GM03348 (cell line): ENCODE measurements at regions not wholly inside any gene's neighbourhood (a gene's known extent, or its start where the extent isn't known, plus 50 kb on each side); places are given as distances from the start of the nearest gene placed in this dataset.
"Not testable (repeated sequence)": the region's sequence is repeated elsewhere in the genome, so short reads cannot be mapped to it uniquely, and the experiment has no call there.

ENCODE experiments used
- DNase-seq: peaks from one replicate; pipeline ENCODE4 v3.0.0; 2012; ENCODE audit warnings: low spot score

- DNase-seq = no peak
These were observed 154.7 kb upstream of the ATXN7L3B start for GRCh38 chr12:74382983-74383382.

DNA sequence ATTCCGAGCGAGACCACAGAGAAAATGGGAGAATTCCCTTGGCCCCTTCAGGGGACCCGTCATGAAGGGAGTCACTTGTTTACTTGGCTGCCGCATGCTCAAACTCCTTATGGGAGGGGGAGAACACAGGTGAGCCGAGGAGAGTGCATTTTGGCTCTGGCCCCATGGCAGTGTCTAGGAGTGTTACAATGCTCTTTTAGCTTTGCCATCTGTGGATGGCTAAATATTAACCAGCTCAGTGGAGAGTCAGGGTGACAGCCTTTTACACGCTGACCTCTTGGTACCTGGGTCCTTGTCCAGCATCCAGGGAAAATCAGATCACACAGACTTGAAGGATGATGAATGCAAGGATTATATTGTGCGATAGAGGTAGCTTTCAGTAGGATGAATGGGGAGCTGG is 146.4 kb upstream of the ATXN7L3B start:
- no peak for DNase-seq

- no peak for DNase-seq
These were observed 144.4 kb upstream of the ATXN7L3B start for GRCh38 chr12:74393272-74393671.

GRCh38 chr12:74394647-74395046 is 143.0 kb upstream of the ATXN7L3B start:
- no peak for DNase-seq

DNA sequence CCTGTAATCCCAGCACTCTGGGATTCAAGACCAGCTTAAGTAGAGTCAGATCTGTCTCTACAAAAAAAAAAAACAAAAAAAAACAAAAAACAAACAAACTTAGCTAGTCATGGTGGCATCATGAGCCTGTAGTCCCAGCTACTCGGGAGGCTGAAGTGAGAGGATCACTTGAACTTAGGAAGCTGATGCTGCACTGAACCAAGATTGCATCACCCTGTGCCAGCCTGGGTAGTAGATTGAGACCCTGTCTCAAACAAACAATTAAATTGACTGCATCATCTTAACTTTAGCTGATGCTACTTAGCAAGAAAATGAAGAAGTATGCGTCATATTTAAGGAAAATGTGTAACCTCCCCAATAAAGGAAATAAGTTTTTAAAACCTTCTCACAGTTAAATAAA is 136.6 kb upstream of the ATXN7L3B start:
- no peak for DNase-seq

DNA sequence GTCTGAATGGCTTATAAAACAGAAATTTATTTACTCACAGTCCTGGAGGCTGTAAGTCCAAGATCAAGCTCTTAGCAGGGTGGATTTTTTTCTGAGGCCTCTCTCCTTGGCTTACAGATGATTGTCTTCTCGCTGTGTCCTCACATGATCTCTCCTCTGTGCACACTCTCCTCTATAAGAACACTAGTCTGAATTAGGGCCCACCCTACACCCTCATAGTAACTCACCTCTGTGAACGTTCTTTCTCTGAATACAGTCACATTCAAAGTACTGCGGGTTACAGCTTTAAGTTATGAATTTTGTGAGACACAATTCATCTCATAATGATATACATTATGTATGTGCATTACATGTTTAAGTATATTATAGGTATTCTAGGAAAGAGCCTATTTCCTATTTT is 135.7 kb upstream of the ATXN7L3B start:
- DNase-seq = no peak

- DNase-seq = not testable (repeated sequence)
These were observed 134.5 kb upstream of the ATXN7L3B start for GRCh38 chr12:74403221-74403470.

GRCh38 chr12:74408601-74409166 is 129.0 kb upstream of the ATXN7L3B start:
- no peak for DNase-seq

- no peak for DNase-seq
These were observed 124.9 kb upstream of the ATXN7L3B start for GRCh38 chr12:74412606-74413230.

DNA sequence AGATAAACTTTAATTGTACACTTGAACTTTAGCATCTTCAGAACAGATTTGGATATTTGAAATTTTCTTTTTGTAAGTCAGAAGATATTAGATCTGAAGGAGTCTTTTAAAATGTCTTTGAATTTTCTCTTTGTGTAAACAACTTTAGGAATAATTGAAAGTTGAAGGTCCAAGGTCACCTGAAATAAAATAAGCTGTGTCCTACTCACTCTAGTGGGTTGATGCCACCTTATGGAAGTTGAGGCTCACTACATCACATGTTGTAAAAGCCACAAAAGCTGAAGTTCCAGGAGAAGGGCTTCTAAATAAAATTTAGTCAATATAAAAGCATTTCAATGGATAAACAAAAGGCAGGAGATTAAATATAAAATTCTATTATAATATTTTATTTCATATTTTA is 122.0 kb upstream of the ATXN7L3B start:
- peak; percentile 17 for DNase-seq

DNA sequence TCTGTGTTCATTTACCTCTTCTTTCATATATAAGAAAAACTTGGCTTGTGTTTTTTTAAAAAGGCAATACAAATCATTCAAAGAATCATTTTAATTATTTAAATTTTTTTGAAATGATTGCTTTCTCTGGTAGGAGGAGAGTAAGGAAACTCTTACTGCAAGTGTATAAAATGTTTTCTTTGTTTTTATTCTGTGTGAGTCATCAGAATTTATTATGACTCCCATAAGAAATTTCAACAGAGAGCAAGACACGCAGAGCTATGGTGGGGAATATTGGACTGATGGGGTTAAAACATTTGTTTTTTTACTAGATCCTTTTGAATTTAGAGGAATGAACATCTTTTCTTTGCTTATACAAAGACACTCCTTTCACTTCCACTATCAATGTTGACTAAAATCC is 119.1 kb upstream of the ATXN7L3B start:
- DNase-seq = no peak

DNA sequence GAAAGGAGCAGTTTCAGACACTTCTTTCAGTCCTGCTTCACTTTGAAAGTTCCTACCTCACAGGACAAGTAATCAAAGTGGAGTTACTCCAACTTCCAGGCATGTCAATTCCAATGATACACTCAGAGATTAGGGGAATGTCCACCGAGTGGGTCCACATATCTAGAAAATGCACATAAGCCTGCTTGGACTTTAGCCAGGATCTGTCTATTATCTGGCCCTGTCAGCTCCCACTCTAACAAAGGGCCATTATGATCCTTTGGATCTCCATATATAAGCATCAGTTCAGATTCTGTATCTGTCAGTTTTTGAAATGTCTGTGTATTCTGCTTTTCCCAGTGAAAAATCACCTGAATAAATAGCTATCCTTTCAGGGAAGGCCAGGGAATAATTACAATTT is 112.9 kb upstream of the ATXN7L3B start:
- DNase-seq = no peak

DNA sequence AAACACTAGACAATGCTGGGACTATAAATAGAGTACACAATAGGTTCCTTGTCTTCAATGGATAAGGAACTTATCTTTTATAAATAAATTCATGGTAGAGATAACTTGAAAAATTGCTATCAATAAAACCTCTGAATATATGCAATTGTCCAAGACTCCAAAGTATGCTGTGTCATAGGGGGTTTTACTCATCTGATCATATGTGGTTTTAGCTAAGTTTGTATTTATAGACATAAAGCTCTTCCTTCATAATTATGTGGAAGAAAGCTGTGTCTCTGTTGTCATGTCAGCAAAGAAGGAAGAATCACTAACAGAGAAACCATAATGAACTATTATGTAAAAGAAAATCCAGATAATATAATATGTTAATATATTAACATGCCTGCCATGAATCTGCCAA is 111.5 kb upstream of the ATXN7L3B start:
- DNase-seq = no peak

- no peak for DNase-seq
These were observed 108.1 kb upstream of the ATXN7L3B start for GRCh38 chr12:74429535-74429934.

GRCh38 chr12:74431801-74432200 is 105.8 kb upstream of the ATXN7L3B start:
- DNase-seq = no peak

DNA sequence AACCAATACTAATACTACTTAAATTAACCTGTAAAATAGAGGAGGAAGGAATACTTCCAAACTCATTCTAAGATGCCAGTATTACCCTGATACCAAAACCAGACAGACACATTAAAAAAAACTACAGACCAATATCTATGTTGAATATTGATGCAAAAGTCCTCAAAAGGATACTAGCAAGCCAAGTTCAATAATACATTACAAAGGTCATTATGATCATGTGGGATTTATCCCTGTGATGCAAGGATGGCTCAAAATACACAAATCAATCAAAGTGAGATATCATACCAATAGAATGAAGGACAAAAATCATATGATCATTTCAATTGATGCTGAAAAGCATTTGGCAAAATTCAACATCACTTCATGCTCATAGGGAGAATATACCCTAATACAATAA is 97.2 kb upstream of the ATXN7L3B start:
- DNase-seq = no peak

DNA sequence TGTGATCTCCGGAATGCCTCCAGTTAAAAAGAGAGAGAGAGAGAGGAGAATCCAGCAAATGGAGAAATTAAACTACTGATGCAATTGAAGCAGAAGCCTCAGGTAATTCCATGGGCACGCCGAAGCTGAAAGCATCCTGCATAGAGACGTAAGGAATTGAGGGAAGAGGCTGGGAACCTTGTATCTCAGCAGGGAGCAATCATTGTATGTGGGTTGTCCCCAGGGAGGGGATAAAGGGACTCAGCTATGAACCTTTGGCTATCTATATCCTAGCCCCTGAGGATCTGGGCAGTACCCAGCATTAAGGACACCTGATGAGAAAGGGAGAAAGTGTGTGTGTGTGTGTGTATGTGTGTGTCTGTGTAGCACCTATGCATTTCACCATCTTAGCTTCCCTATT is 95.8 kb upstream of the ATXN7L3B start:
- DNase-seq = no peak

DNA sequence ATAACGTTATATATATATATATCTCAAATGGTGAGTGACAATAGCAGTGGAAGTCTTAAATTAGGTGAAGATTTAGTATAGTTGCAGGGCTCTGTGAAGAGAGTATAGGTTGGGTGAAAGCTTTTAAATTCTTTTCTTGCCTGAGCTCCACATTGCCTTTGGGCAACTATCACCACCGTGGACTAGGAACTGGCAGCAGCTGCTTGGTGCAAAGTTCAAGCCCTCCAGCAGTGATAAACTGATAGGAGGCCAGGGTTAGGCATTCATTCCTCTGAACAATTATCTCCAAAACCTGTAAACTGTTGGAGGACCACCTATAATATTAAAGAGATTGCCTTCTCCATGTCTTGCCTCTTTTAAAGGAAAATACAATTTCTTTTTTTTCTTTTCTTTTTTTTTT is 91.2 kb upstream of the ATXN7L3B start:
- no peak for DNase-seq

- DNase-seq = no peak
These were observed 87.8 kb upstream of the ATXN7L3B start for GRCh38 chr12:74449872-74450271.

- no peak for DNase-seq
These were observed 83.5 kb upstream of the ATXN7L3B start for GRCh38 chr12:74454109-74454508.

DNA sequence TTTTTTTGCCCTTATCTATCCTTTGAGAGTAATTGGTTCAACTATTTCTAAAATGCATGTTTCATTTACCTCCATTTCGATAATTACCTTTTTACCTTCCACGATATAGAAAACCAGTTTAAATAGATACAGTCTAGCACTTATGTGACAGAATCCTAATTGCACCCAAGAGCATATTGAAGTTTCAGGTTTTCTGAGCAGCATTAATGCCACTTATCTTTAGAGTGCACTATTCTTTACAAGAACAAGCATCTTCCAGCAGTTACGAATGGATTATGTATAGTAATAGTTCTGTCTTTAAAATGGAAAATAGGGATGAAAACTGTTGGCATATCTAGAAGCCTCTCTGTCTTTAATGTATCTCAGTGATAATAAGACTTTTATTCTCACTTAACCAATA is 82.2 kb upstream of the ATXN7L3B start:
- DNase-seq = no peak

- no peak for DNase-seq
These were observed 81.2 kb upstream of the ATXN7L3B start for GRCh38 chr12:74456431-74456830.

DNA sequence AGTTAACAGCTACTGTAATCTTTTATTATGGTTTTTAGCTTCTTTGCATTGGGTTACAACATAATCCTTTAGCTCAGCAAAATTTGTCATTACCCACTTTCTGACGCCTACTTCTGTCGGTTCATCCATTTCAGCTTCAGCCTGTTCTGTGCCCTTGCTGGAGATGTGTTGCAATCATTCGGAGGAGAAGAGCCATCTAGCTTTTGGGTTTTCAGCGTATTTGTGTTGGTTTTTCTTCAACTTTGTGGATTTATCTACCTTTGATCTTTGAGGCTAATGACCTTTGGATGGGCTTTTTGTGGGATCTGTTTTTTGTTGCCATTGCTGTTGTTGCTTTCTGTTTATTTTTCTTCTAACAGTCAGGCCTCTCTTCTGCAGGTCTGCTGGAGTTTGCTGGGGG is 69.2 kb upstream of the ATXN7L3B start:
- DNase-seq = no peak

DNA sequence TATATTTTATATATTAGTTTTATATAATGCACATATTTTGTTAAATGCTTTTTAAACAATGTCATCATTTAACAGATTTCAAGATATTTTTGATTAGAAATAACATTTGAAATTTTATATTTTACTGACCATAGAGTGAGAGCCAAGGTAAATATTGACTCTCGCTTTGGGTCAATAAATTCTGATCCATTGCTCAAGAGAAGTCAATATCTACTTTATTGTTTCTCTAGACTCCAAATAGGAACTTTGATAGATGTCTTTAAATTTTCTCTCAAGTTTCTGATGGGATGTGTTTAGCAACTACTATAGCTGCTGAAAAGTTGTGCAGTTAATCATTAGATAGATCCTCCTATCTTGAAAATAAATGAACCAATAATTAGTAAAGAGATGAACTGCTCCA is 61.4 kb upstream of the ATXN7L3B start:
- no peak for DNase-seq

DNA sequence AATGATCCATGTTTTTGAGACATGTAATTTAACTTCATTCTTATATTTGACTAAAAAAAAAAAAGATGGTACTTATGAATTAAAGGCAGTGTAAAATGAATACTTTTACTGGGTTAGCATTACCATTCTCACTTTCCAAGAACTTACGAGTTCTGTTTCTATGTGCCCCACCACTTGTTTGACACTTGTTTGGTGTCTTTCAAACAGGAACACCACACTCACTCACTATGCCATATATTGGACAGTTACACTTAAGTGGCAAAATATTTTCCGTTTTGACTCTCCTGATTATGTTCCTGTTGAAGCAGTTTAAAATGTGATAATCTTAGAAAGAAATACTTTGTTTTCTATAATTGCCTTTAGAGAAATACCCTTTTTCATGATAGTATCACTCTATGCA is 56.6 kb upstream of the ATXN7L3B start:
- no peak for DNase-seq
